ENCODE measurements at regions not wholly inside any gene's neighbourhood (a gene's known extent, or its start where the extent isn't known, plus 50 kb on each side); places are given as distances from the start of the nearest gene placed in this dataset.

GRCh38 chr6:85107701-85108100, 342.2 kb upstream of the NT5E start:
- no peaks in the 10 kb centered on the region for H3K36me3 ChIP-seq
- no peak for TF ChIP-seq CTCF (IDR thresholded peaks at IDR 0.05)
- no peaks in the 10 kb centered on the region for H3K27me3 ChIP-seq (replicated peaks; ENCODE audit: insufficient read depth)
- no peak overlapping the region for H3K4me3 ChIP-seq
- no peaks in the 10 kb centered on the region for H3K4me1 ChIP-seq (ENCODE audit: control insufficient read depth in 1 of 2, low read depth in 2 of 2)
- DNase-seq (ENCODE audit: low spot score) (no peak), ATAC-seq (ENCODE audit: insufficient number of reproducible peaks, low FRiP score, low read depth) (no peak)
- H3K9me3 ChIP-seq, result no peaks in the 10 kb centered on the region
- no peak overlapping the region for H3K27ac ChIP-seq

- Histone ChIP-seq H3K4me3 (no peak overlapping the region), H3K27me3 (replicated peaks; ENCODE audit: insufficient read depth) (no peaks in the 10 kb centered on the region), H3K27ac (no peak overlapping the region), H3K36me3 (no peaks in the 10 kb centered on the region), H3K4me1 (ENCODE audit: control insufficient read depth in 1 of 2, low read depth in 2 of 2) (no peaks in the 10 kb centered on the region), H3K9me3 (no peaks in the 10 kb centered on the region)
- no peak for ATAC-seq (ENCODE audit: insufficient number of reproducible peaks, low FRiP score, low read depth)
- no peak for DNase-seq (ENCODE audit: low spot score)
- no peak for TF ChIP-seq CTCF (IDR thresholded peaks at IDR 0.05)
Measured at GRCh38 chr6:85096976-85097375, 332.6 kb upstream of the TBX18 start.

- no peak for TF ChIP-seq CTCF (IDR thresholded peaks at IDR 0.05)
- H3K4me3 ChIP-seq, result no peak overlapping the region
- no peak overlapping the region for H3K27ac ChIP-seq
- H3K4me1 ChIP-seq (ENCODE audit: control insufficient read depth in 1 of 2, low read depth in 2 of 2), result no peaks in the 10 kb centered on the region
- H3K9me3 ChIP-seq, result no peaks in the 10 kb centered on the region
- ATAC-seq (ENCODE audit: insufficient number of reproducible peaks, low FRiP score, low read depth), result no peak
- DNase-seq (ENCODE audit: low spot score), result no peak
- no peaks in the 10 kb centered on the region for H3K27me3 ChIP-seq (replicated peaks; ENCODE audit: insufficient read depth)
- no peaks in the 10 kb centered on the region for H3K36me3 ChIP-seq
Measured at GRCh38 chr6:85092226-85092625, 327.8 kb upstream of the TBX18 start.

GRCh38 chr6:85089255-85089654, 324.9 kb upstream of the TBX18 start:
- no peak overlapping the region for H3K27ac ChIP-seq
- no peaks in the 10 kb centered on the region for H3K4me1 ChIP-seq (ENCODE audit: control insufficient read depth in 1 of 2, low read depth in 2 of 2)
- no peaks in the 10 kb centered on the region for H3K9me3 ChIP-seq
- no peak for TF ChIP-seq CTCF (IDR thresholded peaks at IDR 0.05)
- ATAC-seq (ENCODE audit: insufficient number of reproducible peaks, low FRiP score, low read depth) (no peak), DNase-seq (ENCODE audit: low spot score) (no peak)
- H3K36me3 ChIP-seq, result no peaks in the 10 kb centered on the region
- H3K4me3 ChIP-seq, result no peak overlapping the region
- H3K27me3 ChIP-seq (replicated peaks; ENCODE audit: insufficient read depth), result no peaks in the 10 kb centered on the region

- Histone ChIP-seq H3K27me3 (replicated peaks; ENCODE audit: insufficient read depth) (no peaks in the 10 kb centered on the region), H3K4me3 (no peak overlapping the region), H3K9me3 (no peaks in the 10 kb centered on the region), H3K4me1 (ENCODE audit: control insufficient read depth in 1 of 2, low read depth in 2 of 2) (no peaks in the 10 kb centered on the region), H3K27ac (no peak overlapping the region), H3K36me3 (no peaks in the 10 kb centered on the region)
- no peak for TF ChIP-seq CTCF (IDR thresholded peaks at IDR 0.05)
- no peak for ATAC-seq (ENCODE audit: insufficient number of reproducible peaks, low FRiP score, low read depth)
- no peak for DNase-seq (ENCODE audit: low spot score)
Measured at GRCh38 chr6:85085875-85086274, 321.5 kb upstream of the TBX18 start.

Measured in thoracic aorta (tissue), 2 donors.